H1 (cell line): ENCODE measurements at regions not wholly inside any gene's neighbourhood (a gene's known extent, or its start where the extent isn't known, plus 50 kb on each side); places are given as distances from the start of the nearest gene placed in this dataset.

Experiments used
- CBX5 ChIP-seq: fragments of 300-800, 300-1000 bp; sonication (generic); IDR thresholded peaks from 2 replicates; pipeline ENCODE4 v1.7.1; 2016; ENCODE audit warnings: antibody characterized with exemption, low read length, low read depth
- CHD1 ChIP-seq: IDR thresholded peaks from 2 replicates; pipeline ENCODE4 v1.6.1; 2012; ENCODE audit warnings: low read depth, low read length, improper control_type of control experiment
- CHD7 ChIP-seq: fragments of 300-600 bp; sonication (generic); IDR thresholded peaks from 2 replicates; pipeline ENCODE4 v1.7.1; 2012; ENCODE audit warnings: low read length, moderate library complexity, mild to moderate bottlenecking, inconsistent platforms; ENCODE audit not compliant: insufficient replicate concordance
- EZH2 ChIP-seq: fragments of 200-600 bp; sonication (generic); IDR thresholded peaks from 2 replicates; pipeline ENCODE4 v1.7.1; 2012; ENCODE audit warnings: low read depth, mild to moderate bottlenecking, moderate library complexity, low read length, inconsistent platforms; ENCODE audit not compliant: severe bottlenecking
- GTF2F1 ChIP-seq: IDR thresholded peaks from 2 replicates; pipeline ENCODE4 v1.6.1; 2012; ENCODE audit warnings: low read depth, low read length, improper control_type of control experiment, borderline replicate concordance
- HDAC6 ChIP-seq: IDR thresholded peaks from one replicate; pipeline ENCODE4 v1.7.1; 2012; ENCODE audit warnings: low read depth, mild to moderate bottlenecking, inconsistent platforms, low read length, moderate library complexity
- ZNF274 ChIP-seq: IDR thresholded peaks from 2 replicates; pipeline ENCODE4 v1.7.0; 2012; ENCODE audit warnings: low read length, borderline replicate concordance; ENCODE audit errors: extremely low read depth

- TF ChIP-seq CHD7 (no peak), CHD1 (no peak), ZNF274 (no peak), HDAC6 (no peak), CBX5 (no peak), GTF2F1 (no peak), EZH2 (no peak)
Measured at GRCh38 chr7:110601710-110602109, 489.2 kb upstream of the LRRN3 start (continued).
